ENCODE measurements at regions not wholly inside any gene's neighbourhood (a gene's known extent, or its start where the extent isn't known, plus 50 kb on each side); places are given as distances from the start of the nearest gene placed in this dataset.
A peak's percentile ranks its signal among the peaks of the same experiment; 100 is the strongest.
"Not testable (repeated sequence)": the region's sequence is repeated elsewhere in the genome, so short reads cannot be mapped to it uniquely, and the experiment has no call there.

GRCh38 chr12:13530966-13531365 lies 334.4 kb downstream of the EMP1 start:
- DNase-seq (ENCODE audit: low read depth), result no peak
- H3K4me1 ChIP-seq (ENCODE audit: control insufficient read depth, insufficient read depth, low read length), result peaks cover 6% of the 10 kb centered on the region
- H3K27me3 ChIP-seq (replicated peaks; ENCODE audit: control insufficient read depth, insufficient read depth, low read length), result no peaks in the 10 kb centered on the region
- no peak overlapping the region for H3K9ac ChIP-seq (ENCODE audit: low read length)
- no peaks in the 10 kb centered on the region for H3K36me3 ChIP-seq (ENCODE audit: control insufficient read depth, insufficient read depth, low read length, severe bottlenecking)
- H3K4me3 ChIP-seq (ENCODE audit: low read length), result no peak overlapping the region
- H3K9me3 ChIP-seq (ENCODE audit: control insufficient read depth, low read length), result no peaks in the 10 kb centered on the region

- H3K27me3 ChIP-seq (replicated peaks; ENCODE audit: control insufficient read depth, insufficient read depth, low read length); H3K4me1 ChIP-seq (ENCODE audit: control insufficient read depth, insufficient read depth, low read length); H3K9me3 ChIP-seq (ENCODE audit: control insufficient read depth, low read length); H3K4me3 ChIP-seq (ENCODE audit: low read length); H3K36me3 ChIP-seq (ENCODE audit: control insufficient read depth, insufficient read depth, low read length, severe bottlenecking); H3K9ac ChIP-seq (ENCODE audit: low read length); DNase-seq (ENCODE audit: low read depth): not testable (repeated sequence)
Observed at GRCh38 chr12:13526185-13526921, 329.8 kb downstream of the EMP1 start.

- H3K9me3 ChIP-seq (ENCODE audit: control insufficient read depth, low read length), result peaks cover 4% of the 10 kb centered on the region
- no peak overlapping the region for H3K9ac ChIP-seq (ENCODE audit: low read length)
- no peaks in the 10 kb centered on the region for H3K36me3 ChIP-seq (ENCODE audit: control insufficient read depth, insufficient read depth, low read length, severe bottlenecking)
- DNase-seq (ENCODE audit: low read depth), result no peak
- no peak overlapping the region for H3K4me3 ChIP-seq (ENCODE audit: low read length)
- H3K27me3 ChIP-seq (replicated peaks; ENCODE audit: control insufficient read depth, insufficient read depth, low read length), result no peaks in the 10 kb centered on the region
- no peaks in the 10 kb centered on the region for H3K4me1 ChIP-seq (ENCODE audit: control insufficient read depth, insufficient read depth, low read length)
Observed at GRCh38 chr12:13523536-13524307, 327.2 kb downstream of the EMP1 start.

GRCh38 chr12:13518034-13518433 lies 321.5 kb downstream of the EMP1 start:
- H3K4me1 ChIP-seq (ENCODE audit: control insufficient read depth, insufficient read depth, low read length); H3K36me3 ChIP-seq (ENCODE audit: control insufficient read depth, insufficient read depth, low read length, severe bottlenecking); H3K9ac ChIP-seq (ENCODE audit: low read length); DNase-seq (ENCODE audit: low read depth); H3K4me3 ChIP-seq (ENCODE audit: low read length); H3K27me3 ChIP-seq (replicated peaks; ENCODE audit: control insufficient read depth, insufficient read depth, low read length): not testable (repeated sequence)
- peaks cover 13% of the 10 kb centered on the region for H3K9me3 ChIP-seq (ENCODE audit: control insufficient read depth, low read length)

- H3K9me3 ChIP-seq (ENCODE audit: control insufficient read depth, low read length), result peaks cover 18% of the 10 kb centered on the region
- no peaks in the 10 kb centered on the region for H3K27me3 ChIP-seq (replicated peaks; ENCODE audit: control insufficient read depth, insufficient read depth, low read length)
- H3K9ac ChIP-seq (ENCODE audit: low read length), result no peak overlapping the region
- no peak overlapping the region for H3K4me3 ChIP-seq (ENCODE audit: low read length)
- no peaks in the 10 kb centered on the region for H3K36me3 ChIP-seq (ENCODE audit: control insufficient read depth, insufficient read depth, low read length, severe bottlenecking)
- DNase-seq (ENCODE audit: low read depth), result no peak
- peaks cover 1% of the 10 kb centered on the region for H3K4me1 ChIP-seq (ENCODE audit: control insufficient read depth, insufficient read depth, low read length)
Observed at GRCh38 chr12:13509740-13510139, 313.2 kb downstream of the EMP1 start.

- Histone ChIP-seq H3K36me3 (ENCODE audit: control insufficient read depth, insufficient read depth, low read length, severe bottlenecking) (no peaks in the 10 kb centered on the region), H3K9ac (ENCODE audit: low read length) (no peak overlapping the region), H3K27me3 (replicated peaks; ENCODE audit: control insufficient read depth, insufficient read depth, low read length) (no peaks in the 10 kb centered on the region), H3K4me1 (ENCODE audit: control insufficient read depth, insufficient read depth, low read length) (peaks cover 19% of the 10 kb centered on the region), H3K4me3 (ENCODE audit: low read length) (no peak overlapping the region), H3K9me3 (ENCODE audit: control insufficient read depth, low read length) (no peaks in the 10 kb centered on the region)
- no peak for DNase-seq (ENCODE audit: low read depth)
Observed at GRCh38 chr12:13505636-13506035, 309.1 kb downstream of the EMP1 start.

- H3K36me3 ChIP-seq (ENCODE audit: control insufficient read depth, insufficient read depth, low read length, severe bottlenecking), result no peaks in the 10 kb centered on the region
Observed at GRCh38 chr12:13505224-13505623, 308.7 kb downstream of the EMP1 start.

GRCh38 chr12:13504736-13505135 lies 308.2 kb downstream of the EMP1 start:
- H3K9me3 ChIP-seq (ENCODE audit: control insufficient read depth, low read length), result no peaks in the 10 kb centered on the region
- no peak overlapping the region for H3K9ac ChIP-seq (ENCODE audit: low read length)
- no peak overlapping the region for H3K4me3 ChIP-seq (ENCODE audit: low read length)
- no peaks in the 10 kb centered on the region for H3K36me3 ChIP-seq (ENCODE audit: control insufficient read depth, insufficient read depth, low read length, severe bottlenecking)
- H3K27me3 ChIP-seq (replicated peaks; ENCODE audit: control insufficient read depth, insufficient read depth, low read length), result no peaks in the 10 kb centered on the region
- H3K4me1 ChIP-seq (ENCODE audit: control insufficient read depth, insufficient read depth, low read length), result peaks cover 19% of the 10 kb centered on the region
- no peak for DNase-seq (ENCODE audit: low read depth)

More at GRCh38 chr12:13505224-13505623, 308.7 kb downstream of the EMP1 start:
- Histone ChIP-seq H3K4me1 (ENCODE audit: control insufficient read depth, insufficient read depth, low read length) (peaks cover 19% of the 10 kb centered on the region), H3K9me3 (ENCODE audit: control insufficient read depth, low read length) (no peaks in the 10 kb centered on the region), H3K9ac (ENCODE audit: low read length) (no peak overlapping the region), H3K4me3 (ENCODE audit: low read length) (no peak overlapping the region), H3K27me3 (replicated peaks; ENCODE audit: control insufficient read depth, insufficient read depth, low read length) (no peaks in the 10 kb centered on the region)
- DNase-seq (ENCODE audit: low read depth), result no peak

- DNase-seq (ENCODE audit: low read depth), result peak; percentile 0
- peaks cover 19% of the 10 kb centered on the region for H3K4me1 ChIP-seq (ENCODE audit: control insufficient read depth, insufficient read depth, low read length)
- no peak overlapping the region for H3K9ac ChIP-seq (ENCODE audit: low read length)
- no peaks in the 10 kb centered on the region for H3K9me3 ChIP-seq (ENCODE audit: control insufficient read depth, low read length)
- H3K4me3 ChIP-seq (ENCODE audit: low read length), result no peak overlapping the region
- H3K36me3 ChIP-seq (ENCODE audit: control insufficient read depth, insufficient read depth, low read length, severe bottlenecking), result no peaks in the 10 kb centered on the region
- peaks cover 3% of the 10 kb centered on the region for H3K27me3 ChIP-seq (replicated peaks; ENCODE audit: control insufficient read depth, insufficient read depth, low read length)
Observed at GRCh38 chr12:13504074-13504473, 307.5 kb downstream of the EMP1 start.

GRCh38 chr12:13503094-13503835 lies 306.7 kb downstream of the EMP1 start:
- Histone ChIP-seq H3K27me3 (replicated peaks; ENCODE audit: control insufficient read depth, insufficient read depth, low read length) (peaks cover 11% of the 10 kb centered on the region), H3K36me3 (ENCODE audit: control insufficient read depth, insufficient read depth, low read length, severe bottlenecking) (no peaks in the 10 kb centered on the region), H3K4me3 (ENCODE audit: low read length) (no peak overlapping the region), H3K4me1 (ENCODE audit: control insufficient read depth, insufficient read depth, low read length) (peaks cover 19% of the 10 kb centered on the region), H3K9me3 (ENCODE audit: control insufficient read depth, low read length) (no peaks in the 10 kb centered on the region), H3K9ac (ENCODE audit: low read length) (no peak overlapping the region)
- no peak for DNase-seq (ENCODE audit: low read depth)

- Histone ChIP-seq H3K9ac (ENCODE audit: low read length) (no peak overlapping the region), H3K4me1 (ENCODE audit: control insufficient read depth, insufficient read depth, low read length) (peaks cover 11% of the 10 kb centered on the region), H3K27me3 (replicated peaks; ENCODE audit: control insufficient read depth, insufficient read depth, low read length) (peaks cover 15% of the 10 kb centered on the region), H3K36me3 (ENCODE audit: control insufficient read depth, insufficient read depth, low read length, severe bottlenecking) (no peaks in the 10 kb centered on the region), H3K4me3 (ENCODE audit: low read length) (no peak overlapping the region), H3K9me3 (ENCODE audit: control insufficient read depth, low read length) (no peaks in the 10 kb centered on the region)
- no peak for DNase-seq (ENCODE audit: low read depth)
Observed at GRCh38 chr12:13499008-13499407, 302.5 kb downstream of the EMP1 start.

Data from adipocyte (in vitro differentiated cells).